Bone marrow (tissue), 2 donors: ENCODE measurements at regions not wholly inside any gene's neighbourhood (a gene's known extent, or its start where the extent isn't known, plus 50 kb on each side); places are given as distances from the start of the nearest gene placed in this dataset.

Source experiments
- DNase-seq, 2 donors: peaks; one replicate each; lab custom pipeline; 2025; lab: John Stamatoyannopoulos, UW

DNA sequence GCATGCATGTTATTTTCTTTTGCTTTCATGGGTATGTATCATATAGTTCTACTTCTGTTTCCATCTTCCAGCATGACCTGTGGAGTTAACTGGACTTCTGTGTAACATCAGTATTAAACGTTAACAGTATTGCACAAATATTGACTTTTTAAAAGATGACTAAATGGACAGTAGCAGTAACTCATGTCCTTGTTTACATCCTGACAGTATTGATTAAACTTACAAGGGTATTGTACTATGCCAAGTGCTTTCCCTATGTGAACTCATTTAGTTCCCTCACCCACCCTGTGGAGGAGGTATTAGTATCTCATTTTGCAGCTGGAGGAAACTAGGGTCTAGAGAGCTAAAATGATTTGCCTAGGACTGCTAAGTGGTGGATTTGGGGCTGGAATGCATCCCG, 128.7 kb upstream of the SLC10A2 start:
- DNase-seq = no peak

DNA sequence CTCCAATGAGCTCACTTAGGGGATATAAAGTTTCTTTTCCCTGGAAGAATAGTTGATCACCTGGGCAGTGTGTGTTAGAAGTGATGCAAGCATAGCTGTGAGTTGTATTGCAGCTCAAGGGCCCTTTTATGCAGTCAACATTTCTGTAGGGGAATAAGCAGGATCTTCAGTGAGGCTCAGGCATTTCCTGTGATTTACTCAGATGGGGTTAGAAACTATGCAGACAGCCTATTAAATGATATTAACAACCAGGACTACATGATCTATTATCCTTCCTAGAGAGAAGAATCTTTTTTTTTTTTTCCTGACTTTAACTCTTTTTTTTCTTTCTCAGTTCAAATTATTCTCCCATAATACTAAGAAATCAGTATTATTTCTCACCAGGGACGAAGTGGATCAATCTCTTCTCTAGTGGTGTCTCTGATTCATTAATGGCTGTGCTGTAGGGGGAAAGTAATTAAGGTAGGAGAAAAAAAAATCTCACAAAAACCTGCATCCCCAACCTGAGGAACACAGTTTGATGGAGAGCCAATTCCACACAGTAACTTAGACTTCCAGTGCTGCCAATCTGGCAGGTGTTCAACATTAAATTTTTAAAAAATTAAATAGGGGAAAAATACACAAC, 126.4 kb upstream of the SLC10A2 start:
- DNase-seq = no peak

DNA sequence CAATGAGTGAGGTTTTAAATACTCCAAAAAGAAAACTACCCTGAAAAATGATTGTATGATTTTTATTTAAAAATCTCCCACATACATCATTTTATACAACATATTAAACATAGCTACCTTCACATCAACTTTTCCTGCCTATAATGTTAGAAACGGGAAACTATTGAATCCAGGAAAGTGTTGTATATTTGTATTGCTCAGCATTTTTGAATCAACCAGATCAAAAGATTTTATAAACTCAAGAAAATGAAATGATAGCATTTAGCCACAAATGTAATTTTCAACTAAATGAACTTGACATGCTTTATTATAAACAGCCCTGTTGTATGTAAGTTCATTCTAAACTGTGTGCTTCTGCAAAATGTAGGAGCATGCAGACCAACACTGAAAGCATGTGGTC, 124.6 kb upstream of the SLC10A2 start:
- no peak for DNase-seq

- DNase-seq = no peak
Observed at GRCh38 chr13:103188713-103189326, 122.6 kb upstream of the SLC10A2 start.

GRCh38 chr13:103187721-103188156, 121.5 kb upstream of the SLC10A2 start:
- DNase-seq = no peak

- DNase-seq = no peak
Observed at GRCh38 chr13:103184413-103184812, 118.2 kb upstream of the SLC10A2 start.

DNA sequence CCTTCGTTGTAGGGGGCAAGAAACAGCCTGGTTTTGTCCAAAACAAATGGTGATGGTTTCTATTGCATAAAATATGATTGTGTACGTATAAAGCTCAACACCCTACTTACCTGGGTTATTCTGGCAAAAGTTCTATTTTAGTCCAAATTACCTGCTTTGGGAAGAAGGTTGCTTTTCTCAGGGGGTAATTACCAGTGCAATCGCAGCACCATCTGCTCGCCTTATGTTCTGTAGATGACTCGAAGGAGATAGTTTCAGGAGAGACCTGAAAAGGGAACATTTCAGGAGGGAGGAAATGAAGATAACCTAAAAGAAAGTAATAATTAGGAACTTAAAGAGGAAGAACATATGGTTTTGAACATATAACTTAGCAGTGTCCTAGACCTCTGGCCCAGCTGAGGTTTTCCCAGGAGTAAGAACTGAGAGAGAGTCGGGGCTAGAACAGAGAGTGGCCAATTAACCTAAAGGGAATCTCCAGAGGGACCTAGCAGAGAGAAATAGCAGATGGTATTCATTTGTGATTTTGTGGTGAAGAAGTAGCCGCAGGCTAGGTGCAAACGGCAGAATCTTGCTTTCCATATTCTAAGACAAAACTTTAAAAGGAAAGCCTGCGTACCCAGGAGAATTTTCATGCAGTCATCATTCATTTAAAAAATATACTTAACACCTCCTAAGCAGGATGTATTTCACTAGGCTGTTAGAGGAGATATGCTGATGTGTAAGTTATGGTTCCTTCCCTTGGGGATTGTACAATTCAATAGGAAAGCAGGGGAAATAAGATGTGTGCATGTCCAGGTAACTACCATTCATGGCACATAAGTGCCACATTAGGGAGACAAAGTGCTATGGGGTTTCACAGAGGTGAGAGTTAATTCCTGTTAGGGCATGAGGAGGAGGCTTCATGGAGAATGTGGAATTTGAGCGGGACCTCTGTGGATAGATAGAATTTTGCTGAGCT, 113.0 kb upstream of the SLC10A2 start:
- DNase-seq = no peak

DNA sequence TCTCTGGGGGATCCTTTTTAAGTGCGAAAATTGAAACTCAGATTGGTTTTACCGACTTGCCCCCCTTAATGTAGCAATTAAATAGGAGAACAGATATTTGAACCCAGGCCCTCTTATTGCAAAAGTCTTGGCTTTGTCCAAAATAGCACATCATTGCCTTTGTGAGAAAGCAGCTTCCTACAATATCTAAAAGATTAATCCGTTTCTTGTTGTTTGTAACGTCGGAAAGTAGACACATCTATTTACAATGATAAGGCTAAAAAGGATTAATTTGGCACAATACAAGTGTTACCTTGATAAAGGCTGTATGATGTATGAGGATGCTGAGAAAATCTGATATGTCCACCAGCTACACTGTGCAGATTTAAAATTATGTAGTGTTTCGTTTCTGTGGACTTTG, 108.7 kb upstream of the SLC10A2 start:
- no peak for DNase-seq

DNA sequence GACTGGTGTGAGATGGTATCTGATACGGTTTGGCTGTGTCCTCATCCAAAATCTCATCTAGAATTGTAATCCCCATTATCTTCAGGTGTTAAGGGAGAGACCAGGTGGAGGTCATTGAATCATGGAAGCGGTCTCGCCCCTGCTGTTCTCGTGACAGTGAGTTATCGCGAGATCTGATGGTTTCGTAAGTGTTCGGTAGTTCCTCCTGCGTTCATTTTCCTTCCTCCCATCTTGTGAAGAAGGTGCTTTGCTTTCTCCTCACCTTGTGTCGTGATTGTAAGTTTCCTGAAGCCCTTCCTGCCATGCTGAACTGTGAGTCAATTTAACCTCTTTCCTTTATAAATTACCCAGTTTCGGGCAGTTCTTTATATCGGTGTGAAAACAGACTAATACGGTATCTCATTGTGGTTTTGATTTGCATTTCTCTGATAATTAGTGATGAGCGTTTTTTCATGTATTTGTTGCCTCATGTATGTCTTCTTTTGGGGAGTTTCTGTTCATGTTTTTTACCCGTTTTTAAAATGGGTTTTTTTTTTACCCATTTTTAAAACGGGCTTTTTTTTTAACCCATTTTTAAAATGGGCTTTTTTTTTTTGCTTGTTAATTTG, 102.8 kb upstream of the SLC10A2 start:
- no peak for DNase-seq

- no peak for DNase-seq
Observed at GRCh38 chr13:103164251-103164650, 98.0 kb upstream of the SLC10A2 start.

DNA sequence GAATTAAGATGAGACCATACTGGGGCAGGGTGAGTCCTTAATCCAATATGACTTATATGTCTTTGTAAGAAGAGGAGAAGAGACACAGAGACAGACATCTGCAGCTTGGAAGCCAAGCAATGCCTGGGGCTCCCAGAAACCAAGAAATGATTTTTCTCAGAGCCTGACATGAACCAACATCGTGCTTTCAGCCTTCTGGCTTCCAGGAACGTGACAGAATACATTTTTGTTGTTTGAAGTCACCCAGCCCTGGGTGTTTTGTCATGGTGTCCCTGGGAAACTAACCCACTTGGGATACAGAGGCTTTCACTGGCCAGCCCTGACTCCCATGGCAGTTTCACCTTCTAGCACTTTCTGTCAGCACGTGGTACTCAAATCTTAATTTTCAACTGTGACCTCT, 95.3 kb upstream of the SLC10A2 start:
- no peak for DNase-seq

- no peak for DNase-seq
Observed at GRCh38 chr13:103157434-103158145, 91.4 kb upstream of the SLC10A2 start.

DNA sequence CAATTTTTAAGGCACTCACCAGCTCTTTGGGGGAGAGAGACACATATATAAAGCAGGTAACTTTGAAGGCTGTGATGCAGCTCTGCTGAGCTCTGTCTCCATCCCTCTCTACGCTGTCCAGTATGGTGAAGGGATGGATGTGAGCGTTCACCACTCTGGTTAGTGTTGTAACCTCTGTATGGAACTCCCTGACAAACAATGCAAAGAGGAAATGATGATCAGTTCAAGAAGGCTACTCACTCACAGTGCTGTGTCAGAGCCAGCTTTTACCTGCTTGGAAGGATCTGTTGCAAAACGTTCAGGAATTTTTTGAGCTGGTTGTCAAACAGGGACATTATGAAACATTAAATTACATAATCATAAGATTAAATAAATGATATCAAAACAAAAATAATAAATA, 90.8 kb upstream of the SLC10A2 start:
- DNase-seq = no peak

DNA sequence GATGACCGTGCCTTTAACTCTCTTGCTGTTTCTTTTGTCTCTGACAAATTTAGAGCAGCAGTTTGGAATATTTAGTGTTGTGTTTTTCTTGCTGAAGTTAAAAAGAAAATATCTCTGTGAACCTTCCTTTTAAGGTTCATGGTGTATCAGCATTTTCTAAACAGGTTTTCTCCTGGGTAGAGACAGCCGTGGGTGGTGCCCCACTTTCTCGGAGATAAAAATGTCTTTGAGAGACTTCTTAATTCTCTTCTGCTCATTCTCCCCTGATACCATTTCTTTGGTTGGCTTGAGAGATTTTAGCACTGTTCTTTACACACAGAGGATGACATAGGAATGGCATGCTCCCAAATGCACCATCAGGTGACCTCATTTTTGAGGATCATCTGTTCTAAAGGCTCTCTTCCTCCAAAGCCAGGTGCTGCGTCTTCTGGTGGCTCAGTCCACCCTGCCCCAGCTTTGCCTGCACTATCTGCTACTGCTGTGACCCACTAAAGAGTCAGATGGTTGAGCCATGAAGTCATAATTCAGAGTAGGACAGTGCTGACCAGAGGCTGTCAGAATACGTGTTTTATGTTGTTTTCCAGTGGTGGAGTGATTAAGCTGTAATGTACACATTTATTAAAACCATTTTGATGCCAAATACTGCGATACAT, 90.3 kb upstream of the SLC10A2 start:
- no peak for DNase-seq

DNA sequence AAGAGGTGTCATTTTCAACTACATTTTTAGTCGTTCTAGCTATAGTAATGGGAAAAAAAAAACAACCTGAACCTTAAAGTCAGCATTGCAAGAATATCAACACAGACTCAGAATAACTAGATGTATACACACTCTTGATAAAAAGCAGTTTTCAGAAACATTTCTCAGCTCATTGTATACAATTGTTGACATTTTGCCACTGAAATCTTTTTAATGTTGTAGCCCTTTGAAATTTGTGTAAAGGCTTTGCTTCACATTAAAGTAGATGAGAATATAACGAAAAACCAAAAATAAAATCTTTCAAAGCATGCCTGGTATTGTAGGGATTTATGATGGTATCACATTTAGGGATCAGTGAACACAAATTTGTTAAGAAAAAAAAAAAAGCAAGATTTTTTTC, 87.2 kb upstream of the SLC10A2 start:
- DNase-seq = no peak

DNA sequence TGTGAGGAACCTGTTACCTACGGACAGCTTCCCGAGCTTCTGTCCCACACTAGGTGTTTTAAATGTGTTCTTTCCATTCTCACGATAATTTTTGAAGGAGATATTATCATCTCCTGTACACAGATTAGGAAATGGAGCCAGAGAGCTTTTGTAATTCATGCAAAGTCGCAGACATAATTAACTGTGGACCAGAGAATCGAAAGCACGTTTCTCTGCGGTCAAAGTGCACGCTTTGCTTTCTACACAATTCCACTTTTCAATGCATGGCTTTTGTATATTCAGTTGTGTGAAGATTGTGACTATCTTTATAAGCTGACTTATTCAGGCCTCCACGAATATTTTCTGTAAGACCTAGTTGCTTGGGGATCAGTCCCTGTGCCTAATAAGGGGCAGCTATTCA, 81.7 kb upstream of the SLC10A2 start:
- DNase-seq = no peak

DNA sequence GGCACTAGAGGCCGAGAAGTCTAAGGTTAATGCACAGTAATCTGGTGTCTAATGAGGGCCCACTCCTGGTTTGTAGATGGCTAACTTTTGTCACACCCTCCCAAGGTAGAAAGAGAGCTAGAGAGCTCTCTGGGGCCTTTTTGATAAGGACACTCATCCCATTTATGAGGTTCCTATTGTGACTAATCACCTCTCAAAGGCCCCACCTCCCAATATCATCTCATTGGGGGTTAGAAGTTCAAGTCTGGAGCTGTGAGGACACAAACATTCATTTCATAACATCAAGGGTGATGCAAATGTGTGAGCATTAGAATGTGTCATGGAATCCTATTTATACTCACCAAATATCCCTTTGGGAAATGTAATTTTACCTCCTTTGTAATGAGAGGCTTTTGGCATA, 79.2 kb upstream of the SLC10A2 start:
- DNase-seq = no peak

- no peak for DNase-seq
Observed at GRCh38 chr13:103143432-103143831, 77.2 kb upstream of the SLC10A2 start.

- DNase-seq = no peak
Observed at GRCh38 chr13:103142151-103142550, 75.9 kb upstream of the SLC10A2 start.

DNA sequence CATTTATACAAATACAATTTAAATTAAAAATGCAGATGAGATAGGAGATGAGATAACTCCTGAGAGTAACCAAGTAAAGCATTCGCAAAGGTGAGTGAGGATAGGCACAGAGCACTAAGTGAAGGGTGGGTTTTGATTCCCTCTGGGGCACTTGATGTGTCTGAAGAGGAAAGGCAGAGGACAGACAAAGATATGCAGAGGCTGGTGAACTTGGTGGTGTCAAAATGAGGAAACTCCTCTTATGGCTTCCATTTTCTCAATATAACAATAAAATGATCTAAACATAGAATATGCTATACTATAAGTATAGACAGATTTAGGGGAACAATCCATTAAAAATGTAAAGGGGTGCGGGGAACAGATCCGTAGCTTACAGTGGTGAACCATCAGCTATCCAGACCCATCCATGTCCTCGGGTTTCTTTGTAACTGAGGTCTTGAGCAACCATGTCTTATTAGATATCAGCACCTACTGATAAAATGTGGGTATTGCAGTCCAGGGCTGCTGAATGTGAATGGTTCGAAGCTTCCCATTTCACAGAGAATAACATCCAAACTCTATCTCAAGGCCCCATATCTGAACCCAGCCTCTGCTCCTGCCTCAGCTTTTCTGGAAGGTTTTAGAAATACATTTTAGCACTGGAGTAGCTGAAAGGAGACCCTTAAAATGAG, 73.9 kb upstream of the SLC10A2 start:
- no peak for DNase-seq

- no peak for DNase-seq
Observed at GRCh38 chr13:103134271-103134670, 68.1 kb upstream of the SLC10A2 start.
